ENCODE measurements at regions not wholly inside any gene's neighbourhood (a gene's known extent, or its start where the extent isn't known, plus 50 kb on each side); places are given as distances from the start of the nearest gene placed in this dataset.

DNA sequence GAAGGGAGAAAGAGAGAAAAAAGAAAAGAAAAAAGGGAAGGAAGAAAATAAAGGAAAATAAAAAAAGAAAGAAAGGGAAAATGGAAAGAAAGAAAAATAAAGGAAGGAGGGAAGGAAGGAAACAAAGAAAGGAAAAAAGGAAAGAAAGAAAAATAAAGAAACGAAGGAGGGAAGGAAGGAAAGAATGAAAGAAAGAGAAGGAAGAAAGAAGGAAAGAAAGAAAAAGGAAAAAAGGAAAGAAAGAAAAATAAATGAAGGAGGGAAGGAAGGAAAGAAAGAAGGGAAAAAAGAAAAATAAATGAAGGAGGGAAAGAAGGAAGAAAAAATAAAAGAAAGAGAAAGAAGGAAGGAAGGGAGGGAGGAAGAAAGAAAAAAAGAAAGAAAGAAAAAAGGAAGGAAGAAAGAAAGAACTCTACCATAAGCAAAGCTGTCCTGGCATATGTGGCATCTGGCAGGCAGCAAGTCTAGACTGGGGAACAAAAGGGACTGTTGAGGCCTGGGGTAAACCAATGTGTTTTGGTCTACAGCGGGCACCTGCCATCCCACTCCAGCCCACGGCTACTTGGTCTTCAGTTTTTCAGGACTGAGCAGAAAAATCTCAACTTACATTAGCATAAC lies 86.9 kb downstream of the TFAP2C start:
- TF ChIP-seq POLR2AphosphoS5 (IDR thresholded peaks at IDR 0.05; ENCODE audit: low read depth, low read length) (no peak), TAF1 (IDR thresholded peaks at IDR 0.05; ENCODE audit: borderline replicate concordance, low read depth, low read length) (no peak)
